Frontal cortex (tissue), 3 donors: ENCODE measurements at regions not wholly inside any gene's neighbourhood (a gene's known extent, or its start where the extent isn't known, plus 50 kb on each side); places are given as distances from the start of the nearest gene placed in this dataset.
"Not testable (repeated sequence)": the region's sequence is repeated elsewhere in the genome, so short reads cannot be mapped to it uniquely, and the experiment has no call there.

Source experiments
- DNase-seq, 2 donors: peaks; one replicate each; pipeline ENCODE4 v3.0.0; 2012; ENCODE audit warnings: low spot score in 2 of 2
- FAIRE-seq: peaks from 2 replicates; lab custom pipeline; 2012; peaks lifted over from hg19 to GRCh38; lab: Jason Lieb, UNC
- donor health status: control.
- donor health status: control.
- donor health status: control.

DNA sequence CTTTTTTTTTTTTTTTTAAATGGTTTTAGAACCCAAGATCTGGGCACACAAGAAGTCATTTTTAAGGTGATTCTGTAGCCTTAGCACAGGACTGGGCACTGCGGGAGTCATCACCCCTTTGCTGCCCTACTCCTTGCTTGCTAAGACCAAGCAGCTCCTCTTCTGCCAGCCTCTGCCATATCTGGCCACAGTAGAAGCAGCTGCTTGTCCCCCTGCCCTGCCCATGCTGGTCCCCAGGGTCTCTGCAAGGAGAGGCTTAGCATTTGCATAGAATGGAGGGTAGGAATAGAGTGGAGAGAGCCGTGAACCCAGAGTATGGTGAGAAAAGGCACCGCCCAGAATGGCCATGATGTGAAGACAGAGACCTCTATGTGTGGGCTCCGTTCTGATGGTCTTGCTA, 109.3 kb downstream of the ADRA2C start:
- no peak for FAIRE-seq
- no peak for DNase-seq

GRCh38 chr4:3876057-3876845, 110.1 kb downstream of the ADRA2C start:
- peak in 1 of 2 donors; percentile 1 for DNase-seq
- FAIRE-seq: not testable (repeated sequence)

- DNase-seq (peak in 1 of 2 donors; percentile 2), FAIRE-seq (no peak)
Observed at GRCh38 chr4:3877236-3877635, 111.1 kb downstream of the ADRA2C start.

DNA sequence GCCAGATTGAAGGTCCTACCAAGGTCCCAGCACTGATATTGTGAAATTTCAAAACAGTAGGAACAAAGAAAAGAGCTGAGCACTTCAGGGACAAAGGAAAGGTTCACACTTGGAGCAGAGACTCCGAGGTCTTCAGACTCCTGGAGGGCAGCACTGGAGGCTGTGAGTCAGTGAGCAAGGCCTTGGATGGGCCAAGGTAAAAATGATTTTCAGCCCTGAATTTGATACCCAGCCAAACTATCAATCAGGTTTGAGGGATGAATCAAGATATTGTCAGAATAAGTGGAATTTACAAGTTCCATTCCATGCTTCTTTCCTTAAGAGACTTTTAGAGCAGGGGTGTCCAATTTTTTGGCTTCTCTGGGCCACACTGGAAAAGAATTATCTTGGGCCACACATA, 111.7 kb downstream of the ADRA2C start:
- FAIRE-seq (no peak), DNase-seq (peak in 1 of 2 donors; percentile 4)

DNA sequence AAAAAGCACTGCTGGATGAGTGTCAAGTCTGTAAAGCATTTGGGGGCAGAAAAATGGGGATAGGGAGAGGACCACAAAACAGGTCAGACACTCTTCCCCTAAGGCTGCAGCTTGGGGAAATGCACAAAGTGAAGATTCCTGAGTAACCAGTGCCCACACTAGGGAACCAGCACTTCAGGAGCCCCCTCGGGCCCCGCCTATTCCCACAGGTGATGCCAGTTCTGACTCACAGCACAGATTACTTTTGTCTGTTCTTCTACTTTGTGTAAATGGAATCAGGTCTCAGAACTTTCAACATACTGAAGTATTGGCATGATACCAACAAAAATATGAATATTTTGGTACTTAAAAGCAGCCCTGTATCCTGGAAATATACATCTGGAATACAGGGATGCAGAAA, 112.5 kb downstream of the ADRA2C start:
- FAIRE-seq (no peak), DNase-seq (peak in 1 of 2 donors; percentile 2)

GRCh38 chr4:3879681-3880614, 113.8 kb downstream of the ADRA2C start:
- FAIRE-seq: no peak
- DNase-seq: peak; percentile 15 to 18

- peak; percentile 66 to 80 for DNase-seq
- FAIRE-seq: no peak
Observed at GRCh38 chr4:3880615-3881120, 114.5 kb downstream of the ADRA2C start.

DNA sequence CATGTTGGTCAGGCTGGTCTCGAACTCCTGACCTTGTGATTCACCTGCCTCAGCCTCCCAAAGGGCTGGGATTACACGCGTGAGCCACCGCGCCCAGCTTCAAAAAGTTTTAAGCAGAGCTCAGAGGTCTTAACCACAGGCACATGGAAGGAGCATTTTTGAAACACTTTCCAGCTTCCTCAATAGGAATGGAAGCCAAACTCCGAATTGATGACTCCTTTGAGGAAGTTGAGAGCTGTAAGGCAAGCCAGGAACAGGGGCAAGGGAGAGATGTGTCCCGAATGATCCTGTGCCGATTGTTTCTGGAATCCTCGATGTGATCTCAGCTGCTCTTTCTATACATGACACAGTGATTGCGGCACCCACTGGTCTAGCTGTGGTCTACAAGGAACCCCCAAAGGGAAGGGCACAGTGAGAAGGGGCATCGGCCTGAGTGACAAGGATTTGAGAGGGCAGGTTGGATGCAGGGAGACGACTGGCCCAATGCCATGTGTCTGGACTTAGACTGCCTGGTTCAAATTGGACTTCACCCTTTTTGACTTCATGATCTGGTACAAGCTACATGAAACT, 116.2 kb downstream of the ADRA2C start:
- not testable (repeated sequence) for FAIRE-seq, DNase-seq

DNA sequence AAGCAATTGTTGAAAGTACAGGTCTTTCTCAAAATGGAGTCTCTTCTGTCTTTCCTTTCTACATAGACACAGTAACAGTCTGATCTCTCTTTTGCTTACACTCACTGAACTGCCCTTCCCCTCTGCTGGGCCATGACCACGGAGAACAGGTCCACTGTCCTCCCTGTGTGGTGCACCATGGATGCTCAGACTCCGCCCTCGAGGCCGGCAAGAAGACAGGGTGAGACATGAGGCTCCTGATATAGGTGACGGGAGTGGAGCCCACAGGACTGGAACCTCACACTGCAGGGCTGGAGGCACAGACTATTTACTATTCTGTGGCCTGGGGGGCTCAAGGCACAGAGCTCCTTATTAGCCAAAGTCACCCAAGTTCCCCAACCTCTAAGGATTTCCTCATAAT, 118.1 kb downstream of the ADRA2C start:
- FAIRE-seq, DNase-seq: not testable (repeated sequence)

GRCh38 chr4:3893590-3893989, 127.4 kb downstream of the ADRA2C start:
- FAIRE-seq, DNase-seq: not testable (repeated sequence)

DNA sequence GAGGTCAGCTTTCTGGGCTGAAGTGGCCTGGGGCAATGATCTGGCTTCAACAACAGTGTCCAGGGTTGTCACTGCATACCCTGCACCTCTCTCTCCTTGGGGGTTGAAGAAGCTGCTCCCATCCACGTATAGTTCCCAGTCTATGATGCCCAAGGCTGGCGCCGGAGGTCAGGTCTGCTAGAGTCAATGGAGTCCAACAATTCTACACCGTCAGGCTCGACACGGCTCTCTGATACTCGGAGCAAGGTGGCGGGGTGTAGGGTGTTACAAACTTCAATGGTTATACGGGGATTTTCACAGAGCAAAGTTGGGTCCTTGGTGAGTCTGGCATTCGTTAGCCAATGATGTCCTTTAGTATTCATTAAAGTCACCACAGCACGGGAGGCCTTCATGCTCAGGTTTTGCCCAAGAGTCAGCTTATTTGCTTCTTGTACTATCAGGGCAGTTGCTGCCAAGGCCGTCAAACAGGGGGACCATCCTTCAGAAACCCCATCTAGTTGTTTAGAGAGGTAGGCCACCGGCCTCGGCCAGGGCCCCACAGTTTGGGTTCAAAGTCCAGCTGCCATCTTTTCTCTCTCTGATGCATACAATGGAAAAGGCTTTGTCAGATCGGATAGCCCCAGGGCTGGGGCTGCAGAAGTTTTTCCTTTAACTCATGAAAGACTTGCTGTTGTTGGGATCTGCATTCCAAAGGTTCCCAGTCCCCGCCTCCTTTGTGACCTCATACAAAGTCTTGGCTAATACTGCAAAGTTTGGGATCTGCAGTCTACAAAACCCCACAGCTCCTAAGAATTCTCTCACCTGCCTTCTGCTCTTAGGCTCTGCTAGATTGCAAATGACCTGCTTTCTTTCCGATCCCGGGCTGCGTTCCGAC, 128.1 kb downstream of the ADRA2C start:
- not testable (repeated sequence) for FAIRE-seq, DNase-seq

GRCh38 chr4:3896441-3896840, 130.3 kb downstream of the ADRA2C start:
- no peak for FAIRE-seq
- DNase-seq: no peak

DNA sequence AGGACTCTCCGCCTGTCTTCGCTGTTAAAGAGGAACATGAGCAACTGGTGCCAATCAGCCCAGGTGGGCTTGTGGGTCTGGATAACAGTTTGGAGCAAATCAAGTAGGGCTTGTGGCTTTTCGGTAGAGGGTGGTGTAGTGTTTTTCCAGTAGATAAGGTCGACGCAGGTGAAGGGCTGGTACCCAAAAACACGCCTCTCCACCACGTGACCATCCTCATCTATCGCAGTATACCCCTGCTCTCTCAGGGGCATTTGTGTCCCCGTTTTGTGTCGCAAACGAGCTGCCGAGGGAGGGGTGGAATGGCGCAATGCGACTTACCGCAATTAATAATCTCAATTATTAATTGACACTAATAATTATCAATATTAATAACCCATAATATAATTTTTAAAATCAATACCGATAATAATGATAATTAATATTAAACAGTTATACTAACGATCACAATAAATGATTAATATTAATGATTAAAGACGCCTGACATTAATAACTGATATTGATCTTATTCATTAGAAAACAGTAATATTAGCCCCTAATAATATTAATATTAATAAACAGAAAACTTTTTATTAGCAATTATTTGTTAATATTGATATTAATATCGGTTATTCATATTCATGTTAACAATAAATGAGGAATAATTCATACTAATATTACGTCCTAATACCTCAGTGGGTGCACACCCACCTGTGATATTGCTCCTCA, 130.8 kb downstream of the ADRA2C start:
- peak; percentile 33 for FAIRE-seq
- not testable (repeated sequence) for DNase-seq

- DNase-seq: no peak
- no peak for FAIRE-seq
Observed at GRCh38 chr4:3898098-3898497, 131.9 kb downstream of the ADRA2C start.

GRCh38 chr4:3898928-3899327, 132.7 kb downstream of the ADRA2C start:
- FAIRE-seq, DNase-seq: not testable (repeated sequence)

DNA sequence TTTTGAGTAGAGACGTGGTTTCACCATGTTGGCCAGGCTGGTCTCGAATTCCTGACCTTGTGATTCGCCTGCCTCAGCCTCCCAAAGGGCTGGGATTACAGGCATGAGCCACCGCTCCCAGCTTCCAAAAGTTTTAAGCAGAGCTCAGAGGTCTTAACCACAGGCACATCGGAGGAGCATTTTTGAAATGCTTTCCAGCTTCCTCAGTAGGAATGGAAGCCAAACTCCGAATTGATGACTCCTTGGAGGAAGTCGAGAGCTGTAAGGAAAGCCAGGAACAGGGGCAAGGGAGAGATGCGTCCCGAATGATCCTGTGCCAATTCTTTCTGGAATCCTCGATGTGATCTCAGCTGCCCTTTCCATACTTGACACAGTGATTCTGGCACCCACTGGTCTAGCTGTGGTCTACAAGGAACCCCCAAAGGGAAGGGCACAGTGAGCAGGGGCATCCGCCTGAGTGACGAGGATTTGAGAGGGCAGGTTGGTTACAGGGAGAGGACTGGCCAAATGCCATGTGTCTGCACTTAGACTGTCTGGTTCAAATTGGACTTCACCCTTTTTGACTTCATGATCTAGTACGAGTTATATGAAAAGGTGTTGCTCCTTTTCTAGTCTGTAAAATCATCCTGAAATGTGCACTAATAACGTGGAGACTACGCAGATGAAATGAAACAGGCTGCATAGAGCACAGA, 138.2 kb downstream of the ADRA2C start:
- FAIRE-seq, DNase-seq: not testable (repeated sequence)

DNA sequence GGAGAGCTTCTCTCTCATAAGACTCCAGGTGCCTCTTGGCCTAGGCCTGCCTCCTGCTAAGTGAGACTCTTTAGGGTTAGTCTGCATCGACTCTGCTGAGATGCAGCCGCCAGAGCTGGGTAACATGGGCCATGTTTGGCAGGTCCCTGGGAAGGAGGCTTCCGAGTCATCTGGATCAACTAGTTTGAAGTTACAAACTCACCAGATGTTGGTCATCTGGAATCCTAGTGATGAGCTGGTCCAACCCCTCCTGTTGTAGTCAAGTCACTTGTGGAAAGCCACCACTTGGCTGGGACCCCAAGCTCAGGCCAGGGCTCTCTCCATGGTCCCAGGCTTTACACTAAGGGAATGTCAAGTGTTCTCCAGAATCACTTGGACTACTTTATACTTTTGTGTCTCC, 143.4 kb downstream of the ADRA2C start:
- not testable (repeated sequence) for FAIRE-seq, DNase-seq
